Posterior cingulate gyrus (tissue), 11 donors: ENCODE measurements at regions not wholly inside any gene's neighbourhood (a gene's known extent, or its start where the extent isn't known, plus 50 kb on each side); places are given as distances from the start of the nearest gene placed in this dataset.

Source experiments
- DNase-seq, 10 donors: peaks; one replicate each; pipeline versions ENCODE4 v3.0.0 to v3.0.0-alpha.2; 2020 to 2021; ENCODE audit warnings: mixed read lengths in 3 of 10
- intact Hi-C: fragments of 100-400 bp; cut with DNase I; formaldehyde crosslinking; loops from one replicate; pipeline ENCODE4 v1.15.1; 2023

DNA sequence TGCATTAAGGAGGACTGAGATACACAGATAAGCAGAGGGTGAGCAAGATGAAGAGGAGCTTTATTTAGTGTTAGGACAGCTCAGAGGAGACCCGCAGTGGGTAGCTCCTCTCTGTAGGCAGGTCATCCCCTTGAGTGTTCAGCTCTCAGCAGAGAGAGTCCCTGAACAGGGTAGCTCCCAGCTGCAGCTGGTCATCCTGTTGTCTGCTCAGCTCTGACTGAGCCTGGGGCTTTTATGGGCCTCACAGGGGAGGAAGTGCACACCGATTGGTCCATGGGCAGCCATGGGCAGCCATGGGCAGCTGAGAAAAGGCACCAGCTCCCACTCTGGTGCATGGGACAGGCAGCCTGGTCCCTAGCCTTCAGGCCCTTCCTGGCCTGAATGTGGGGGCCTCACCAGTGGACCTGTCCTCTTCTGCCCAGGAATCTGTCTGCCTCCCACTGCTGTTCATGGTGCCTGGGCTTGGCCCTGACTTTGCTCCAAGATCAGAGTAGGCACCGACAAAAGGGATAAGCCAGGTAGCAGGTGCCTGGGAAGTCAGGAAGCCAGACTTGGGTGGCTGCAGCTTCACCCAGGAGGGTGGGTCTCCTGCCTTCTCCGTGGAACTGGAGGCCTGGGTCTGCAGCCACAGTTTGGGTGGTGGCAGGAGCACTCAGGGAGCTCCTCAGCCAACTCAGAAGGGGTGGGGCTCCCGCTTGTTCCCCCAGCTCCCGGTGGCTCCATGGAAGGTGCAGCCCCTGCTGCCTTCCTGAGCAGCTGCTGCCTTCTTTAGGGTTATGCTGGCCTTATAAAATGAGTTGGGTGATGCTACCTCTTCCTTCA is 54.7 kb downstream of the MYEOV start:
- DNase-seq = peak in 1 of 10 donors; percentile 30
- intact Hi-C loops = no loop called here

DNA sequence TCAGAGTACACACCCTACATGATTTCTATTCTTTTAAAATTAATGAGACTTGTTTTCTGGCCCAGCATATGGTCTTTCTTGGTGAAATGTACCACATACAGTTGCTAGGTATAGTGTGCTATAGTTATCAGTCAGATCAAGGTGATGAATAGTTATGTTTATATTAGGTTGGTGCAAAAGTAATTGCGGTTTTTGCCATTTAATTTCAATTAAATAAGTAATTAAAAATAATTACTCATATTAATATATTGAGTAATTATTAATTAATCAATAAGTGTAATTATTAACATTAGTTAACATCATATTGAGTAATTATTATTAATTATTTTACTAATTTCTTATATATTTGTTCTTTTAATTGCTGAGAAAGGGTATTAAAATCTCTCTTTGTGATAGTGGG is 56.1 kb downstream of the MYEOV start:
- DNase-seq = no peak
- intact Hi-C loops = no loop called here

DNA sequence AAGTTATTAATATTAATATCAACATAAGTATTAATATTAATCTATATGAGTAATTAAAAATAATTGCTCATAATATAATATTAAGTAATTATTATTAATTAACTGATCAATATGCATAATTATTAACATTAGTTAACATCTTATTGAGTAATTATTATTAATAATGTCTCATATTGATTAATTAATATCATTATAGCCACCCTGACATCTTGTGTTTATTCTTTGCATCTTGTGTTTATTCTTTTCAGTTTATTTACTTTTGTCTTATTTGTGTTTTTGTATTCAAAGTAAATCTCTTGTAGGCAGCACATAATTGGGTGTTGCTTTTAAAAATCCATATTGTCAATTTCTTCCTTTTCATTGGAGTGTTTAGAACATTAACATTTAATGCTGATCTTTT is 56.6 kb downstream of the MYEOV start:
- DNase-seq = no peak
- intact Hi-C loops = no loop called here

DNA sequence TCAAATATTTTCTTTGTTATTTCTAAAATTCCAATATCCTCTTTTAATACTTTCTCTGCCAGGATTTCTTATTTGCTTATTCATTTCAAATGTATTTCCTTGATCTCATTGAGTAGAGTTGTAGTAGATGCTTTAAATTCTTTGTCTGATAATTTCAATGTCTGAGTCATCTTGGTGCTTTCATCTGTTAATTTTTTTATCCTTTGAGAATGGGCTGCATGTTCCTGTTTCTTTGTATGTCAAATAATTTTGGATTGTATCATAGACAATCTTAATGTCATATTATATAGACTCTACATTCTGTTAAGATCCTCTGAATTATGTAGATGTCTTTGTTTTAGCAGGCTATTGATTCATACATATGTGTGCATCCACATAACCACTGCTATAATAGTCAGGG is 57.5 kb downstream of the MYEOV start:
- DNase-seq = no peak
- intact Hi-C loops = no loop called here

DNA sequence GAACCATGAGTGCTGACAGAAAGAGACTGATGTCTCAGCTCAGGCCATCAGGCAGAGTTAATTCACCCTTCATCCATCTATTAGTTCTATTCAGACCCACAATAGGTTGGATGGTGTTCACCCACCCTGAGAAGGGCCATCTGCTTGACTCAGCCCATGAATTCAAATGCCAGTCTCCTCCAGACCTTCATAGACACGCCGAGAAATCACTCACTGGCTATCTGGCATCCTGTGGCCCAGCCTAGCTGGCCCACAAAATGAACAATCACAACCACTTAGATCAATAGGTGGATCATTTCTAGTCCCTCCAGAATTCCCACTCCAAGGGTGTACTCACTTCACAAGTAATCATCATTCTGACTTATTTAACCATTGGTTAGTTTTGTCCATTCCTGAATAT is 58.2 kb downstream of the MYEOV start:
- peak in 1 of 10 donors; percentile 12 for DNase-seq
- intact Hi-C loops = no loop called here

DNA sequence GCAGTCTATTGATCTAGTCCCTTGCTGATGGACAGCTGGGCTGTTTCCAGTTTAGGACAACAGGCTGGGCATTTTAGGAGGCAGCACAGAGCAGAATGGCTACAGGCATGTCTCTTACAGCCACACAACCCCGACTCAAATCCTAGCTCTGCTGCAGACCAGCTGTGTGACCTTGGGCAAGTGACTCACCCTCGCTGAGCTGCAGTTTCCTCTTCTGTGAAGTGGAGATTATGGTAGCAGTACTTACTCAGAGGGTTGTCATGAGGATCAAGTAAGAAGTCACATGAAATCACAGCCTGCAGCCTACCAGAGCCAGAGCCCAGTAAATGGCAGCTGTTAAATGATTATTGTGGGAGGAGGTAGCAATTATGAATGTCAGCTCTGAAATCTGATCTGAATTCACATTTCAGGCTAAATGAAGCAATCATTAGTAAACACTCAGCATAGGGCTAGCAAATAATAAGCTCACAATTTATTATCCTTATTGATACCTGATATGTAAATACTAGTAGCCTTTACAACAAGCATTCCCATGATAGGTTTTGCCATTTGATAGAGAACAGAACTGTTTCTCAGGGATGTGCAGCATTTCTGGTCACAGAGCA is 58.9 kb downstream of the MYEOV start:
- intact Hi-C loops = no loop called here
- peak in 1 of 10 donors; percentile 1 for DNase-seq

DNA sequence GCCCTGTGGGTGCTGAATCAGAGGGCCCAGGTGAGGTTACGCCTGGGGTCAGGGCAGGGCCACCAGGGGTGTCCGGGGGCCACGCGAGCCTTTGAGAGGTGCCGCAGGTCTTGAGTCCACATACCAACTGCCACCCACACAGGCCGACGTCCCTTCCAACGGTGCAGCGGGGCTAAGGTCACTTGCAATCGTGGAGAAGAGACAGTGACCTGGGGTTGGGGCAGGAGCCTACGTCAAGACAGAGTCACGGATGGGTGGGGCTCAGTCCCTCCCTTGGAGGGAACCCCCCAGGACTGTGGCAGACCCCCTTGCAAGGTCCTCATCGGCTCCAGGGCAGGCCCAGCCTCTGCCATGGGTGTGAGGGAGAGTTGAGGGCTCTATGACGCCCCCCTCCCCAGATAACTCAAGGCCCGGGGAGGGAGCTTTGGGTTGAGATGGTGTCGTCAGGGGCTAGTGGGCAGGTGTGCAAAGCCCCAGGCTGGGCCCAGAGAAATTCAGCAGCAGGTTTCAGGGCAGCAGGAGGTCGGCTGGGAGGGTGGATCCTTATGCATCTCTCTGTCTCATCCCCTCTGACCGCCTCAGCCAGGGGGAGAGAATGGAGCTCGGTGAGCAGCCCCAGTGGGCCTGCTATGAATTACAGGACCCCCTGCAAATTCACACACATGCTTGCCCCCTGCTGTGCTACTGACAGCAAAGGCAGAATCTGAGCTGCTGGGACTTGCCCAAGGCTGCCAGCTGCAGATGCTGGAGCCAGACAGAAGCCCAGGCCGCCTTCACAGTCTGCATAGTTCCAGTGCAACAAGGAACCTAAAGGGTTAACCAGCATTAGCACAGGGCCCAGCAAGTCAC is 60.0 kb downstream of the MYEOV start:
- peak in 2 of 10 donors; percentile 2 to 83 for DNase-seq

DNA sequence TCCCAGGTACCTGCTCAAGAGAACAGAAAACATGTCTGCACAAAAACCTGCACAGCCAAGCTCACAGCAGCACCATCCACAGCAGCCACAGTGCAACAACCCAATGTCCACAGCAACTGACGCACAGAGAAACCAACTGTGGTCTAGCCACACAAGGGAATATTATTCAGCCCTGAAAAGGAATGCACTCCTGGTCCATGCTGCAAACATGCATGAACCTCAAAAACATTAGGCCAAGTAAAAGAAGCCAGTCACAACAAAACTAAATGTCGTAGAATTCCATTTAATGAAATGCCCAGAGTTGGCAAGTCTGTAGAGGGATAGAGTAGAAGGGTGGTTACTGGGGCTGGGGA is 60.6 kb downstream of the MYEOV start:
- intact Hi-C loops = no loop called here

More for the DNA sequence above, 60.0 kb downstream of the MYEOV start:
- intact Hi-C loops = no loop called here

DNA sequence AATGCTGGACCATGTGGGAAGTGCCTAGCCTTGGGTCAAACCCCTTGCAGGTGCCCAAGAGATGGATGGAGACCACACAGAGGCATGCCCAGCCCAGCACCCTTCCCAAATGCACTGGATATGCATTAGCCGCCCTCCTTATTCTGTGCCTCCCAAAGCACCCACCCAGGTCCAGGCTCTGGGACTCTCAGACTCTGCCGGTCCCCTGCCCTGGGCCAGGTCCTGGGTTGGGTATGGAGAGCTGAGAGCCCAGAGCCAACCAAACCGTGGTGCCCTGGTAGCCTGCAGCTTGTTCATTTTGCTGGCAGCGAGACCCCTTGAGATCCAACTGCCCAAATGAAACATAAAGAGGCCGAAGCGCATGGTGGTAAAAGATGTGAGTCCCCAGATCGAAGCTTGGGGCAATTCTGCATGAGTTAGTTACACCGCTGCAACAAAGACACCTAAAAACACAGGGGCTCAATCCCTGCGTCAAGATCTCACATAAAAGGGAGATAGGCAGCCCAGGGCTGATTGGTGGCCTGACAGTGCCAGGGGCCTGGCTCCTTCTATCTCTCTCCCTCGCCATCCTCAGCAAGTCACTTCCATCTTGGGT is 61.5 kb downstream of the MYEOV start:
- DNase-seq = peak in 1 of 10 donors; percentile 2
- intact Hi-C loops = no loop called here

More for the DNA sequence above, 60.6 kb downstream of the MYEOV start:
- no peak for DNase-seq

DNA sequence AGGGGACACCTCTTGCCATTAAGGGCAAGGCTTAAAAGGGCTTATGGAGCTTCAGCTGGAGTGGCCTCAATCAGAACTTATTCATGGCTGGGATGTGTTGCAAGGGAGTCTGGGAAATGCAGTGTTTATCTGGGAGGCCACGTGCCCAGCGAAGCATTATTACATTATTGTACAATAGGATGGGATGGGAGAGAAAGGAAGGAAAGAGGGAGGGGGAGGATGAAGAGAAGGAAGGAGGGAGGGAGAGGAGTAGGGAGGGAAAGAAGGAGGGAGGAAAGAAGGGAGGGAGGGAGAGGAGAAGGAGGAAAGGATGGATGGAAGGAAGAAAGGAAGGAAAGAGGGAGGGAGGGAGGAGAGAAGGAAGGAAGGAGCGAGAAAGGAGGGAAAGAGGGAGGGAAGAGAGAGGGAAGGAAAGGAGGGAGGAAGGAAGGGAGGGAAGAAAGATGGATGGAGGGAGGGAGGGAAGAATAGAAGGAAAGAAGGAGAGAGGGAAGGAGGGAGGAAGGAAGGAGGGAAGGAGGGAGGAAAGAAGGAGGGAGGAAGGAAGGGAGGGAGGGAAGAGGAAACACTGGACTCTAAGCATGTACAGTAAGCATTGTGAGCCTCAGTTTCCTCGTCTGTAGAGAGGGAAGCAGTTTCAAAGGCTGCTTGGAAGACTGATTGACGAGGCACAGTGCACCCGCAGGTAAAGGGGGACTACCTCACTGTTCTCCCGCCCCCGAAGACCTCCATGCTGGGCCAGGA is 62.2 kb downstream of the MYEOV start:
- intact Hi-C loops = no loop called here
- DNase-seq = no peak

DNA sequence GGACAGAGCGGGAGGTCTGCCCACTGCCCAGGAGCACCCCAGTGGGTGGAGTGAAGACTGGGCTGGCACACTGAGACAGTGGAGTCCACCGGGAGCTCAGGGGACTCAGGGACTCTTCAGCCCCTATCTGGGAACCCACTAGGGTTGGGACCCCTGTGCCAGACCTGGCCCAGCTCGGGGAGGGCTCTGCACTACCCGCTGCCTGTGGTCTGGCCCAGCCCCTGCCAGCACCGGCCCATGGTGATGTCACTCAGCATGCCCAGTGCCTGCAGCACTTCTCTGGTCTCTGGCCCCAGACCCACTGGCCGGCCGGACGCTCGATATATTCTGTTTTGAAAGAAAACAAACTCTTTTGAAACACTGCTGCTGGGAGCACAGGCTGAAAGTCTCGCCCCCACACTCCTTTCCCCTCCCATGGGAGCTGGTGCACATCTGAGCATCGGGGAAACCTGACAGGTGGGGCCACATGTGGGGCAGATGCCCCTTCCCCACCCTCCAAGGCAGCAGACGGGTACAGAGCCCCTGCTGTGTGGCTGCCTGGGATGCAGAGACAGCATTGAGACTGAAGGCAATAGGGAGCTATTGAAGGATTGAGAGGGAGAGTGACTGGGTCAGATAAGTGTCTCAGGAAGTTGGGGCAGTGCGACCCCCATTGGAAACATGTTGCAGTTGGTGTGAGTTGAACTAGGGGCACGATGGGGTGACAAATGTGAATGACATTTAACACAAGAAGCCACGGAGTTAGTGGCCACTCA is 62.9 kb downstream of the MYEOV start:
- peak in 1 of 10 donors; percentile 5 for DNase-seq
- intact Hi-C loops = no loop called here

DNA sequence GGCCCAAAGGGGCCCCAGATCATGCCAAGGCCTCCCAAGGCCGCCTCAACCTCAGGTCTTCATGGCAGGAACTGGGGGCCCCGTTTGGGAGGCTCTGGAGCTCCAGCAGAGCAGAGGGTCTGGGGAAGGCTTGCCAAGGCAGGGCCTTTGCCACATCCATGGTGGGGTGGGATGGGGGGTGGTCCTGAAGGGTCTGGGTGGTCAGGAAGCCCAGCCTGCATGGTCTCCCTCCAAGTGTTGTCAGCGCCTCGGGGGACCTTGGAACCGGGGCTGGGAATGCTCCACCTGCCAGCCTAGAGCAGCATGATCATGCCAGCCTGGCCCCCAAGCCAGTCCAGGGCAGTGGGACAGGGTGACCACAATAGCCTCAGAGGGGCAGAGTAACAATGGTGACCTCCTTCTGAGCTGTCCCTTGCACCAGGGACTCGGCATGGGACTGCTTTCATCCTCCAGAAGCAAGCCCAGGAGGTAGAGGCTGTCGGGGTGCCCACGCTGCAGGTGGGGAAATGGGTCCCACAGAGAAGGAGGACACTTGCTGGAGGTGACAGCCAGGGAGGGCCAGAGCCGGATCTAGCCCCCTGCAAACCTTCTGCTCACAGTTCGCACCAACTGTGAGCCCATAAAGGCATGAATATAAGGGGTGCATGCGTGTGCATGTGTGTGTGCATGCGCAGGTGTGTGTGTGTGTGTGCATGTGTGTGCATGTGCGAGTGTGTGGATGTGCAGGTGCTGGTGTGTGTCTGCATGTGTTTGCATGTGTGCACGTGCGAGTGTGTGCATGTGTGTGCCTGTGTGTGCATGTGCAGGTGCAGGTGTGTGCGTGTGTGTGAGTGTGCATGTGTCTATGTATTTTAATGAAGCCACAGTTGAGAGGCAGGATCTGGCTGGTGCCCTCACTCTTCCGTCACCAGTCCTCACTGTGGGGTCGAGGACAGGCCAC is 63.8 kb downstream of the MYEOV start:
- DNase-seq = peak in 1 of 10 donors; percentile 9
- intact Hi-C loops = no loop called here

DNA sequence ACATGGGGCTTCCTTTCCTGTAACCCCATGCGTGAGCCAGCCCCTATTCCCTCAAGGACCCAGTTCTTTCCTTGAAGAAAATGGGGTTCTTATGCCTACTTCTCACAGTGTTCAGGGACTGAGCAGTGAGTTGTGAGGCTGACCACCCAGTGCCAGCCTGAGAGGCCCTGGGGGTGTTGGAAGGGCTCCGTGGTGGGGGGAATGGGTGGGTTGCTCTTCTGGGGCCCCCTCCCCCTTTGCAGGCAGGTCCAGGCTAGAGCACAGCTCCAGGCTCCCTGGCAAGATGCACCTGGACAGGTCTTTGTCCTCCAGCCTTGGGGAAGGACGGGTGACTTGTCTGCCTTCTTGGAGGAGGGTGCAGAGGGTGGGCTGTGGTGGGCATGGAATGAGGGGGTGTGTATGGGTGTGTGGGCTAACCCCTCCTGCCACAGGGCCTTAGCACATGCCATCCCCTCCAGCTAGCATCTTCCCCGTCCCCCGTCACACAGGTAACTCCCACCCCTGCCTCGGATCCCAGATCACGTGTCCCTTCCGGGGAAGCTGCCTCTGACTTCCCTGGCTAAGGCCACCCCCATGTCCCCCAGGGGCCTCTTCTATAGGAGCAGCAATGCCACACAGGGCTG is 64.6 kb downstream of the MYEOV start:
- intact Hi-C loops = no loop called here
- peak in 1 of 10 donors; percentile 49 for DNase-seq

DNA sequence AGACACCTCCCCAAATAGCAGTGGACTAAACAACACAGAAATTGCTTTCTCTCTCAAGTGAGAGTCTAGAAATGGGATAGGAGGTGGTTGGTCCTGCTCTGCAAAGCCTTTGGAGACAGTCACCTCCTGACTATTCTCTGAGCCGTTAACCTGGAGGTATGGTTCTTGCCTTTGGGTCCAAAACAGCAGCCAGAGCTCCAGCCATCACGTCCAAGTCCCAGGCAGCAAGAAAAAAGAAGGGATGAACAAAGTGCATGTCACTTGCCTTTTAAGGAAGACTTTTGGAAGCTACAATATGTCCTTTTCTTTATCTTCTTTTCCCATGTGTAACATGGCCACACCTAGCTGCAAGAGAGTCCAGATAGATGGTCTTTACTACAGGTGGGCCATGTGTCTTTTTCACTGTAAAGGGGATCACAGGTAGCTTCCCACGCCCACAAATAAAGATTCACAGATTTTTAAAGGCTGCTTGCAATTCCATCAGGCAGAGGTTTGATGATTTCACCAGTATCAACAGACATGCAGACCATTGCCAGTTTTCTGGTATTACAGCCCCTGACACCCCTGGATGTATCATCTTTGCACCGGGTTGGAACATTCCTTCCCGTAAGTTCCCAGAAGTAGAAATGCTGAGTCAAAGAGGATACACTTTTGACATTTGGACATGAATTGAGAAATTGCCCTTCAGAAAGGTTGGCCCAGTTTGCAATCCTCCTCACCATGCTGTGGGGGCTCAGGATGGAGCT is 66.0 kb downstream of the MYEOV start:
- DNase-seq = no peak
- intact Hi-C loops = no loop called here

DNA sequence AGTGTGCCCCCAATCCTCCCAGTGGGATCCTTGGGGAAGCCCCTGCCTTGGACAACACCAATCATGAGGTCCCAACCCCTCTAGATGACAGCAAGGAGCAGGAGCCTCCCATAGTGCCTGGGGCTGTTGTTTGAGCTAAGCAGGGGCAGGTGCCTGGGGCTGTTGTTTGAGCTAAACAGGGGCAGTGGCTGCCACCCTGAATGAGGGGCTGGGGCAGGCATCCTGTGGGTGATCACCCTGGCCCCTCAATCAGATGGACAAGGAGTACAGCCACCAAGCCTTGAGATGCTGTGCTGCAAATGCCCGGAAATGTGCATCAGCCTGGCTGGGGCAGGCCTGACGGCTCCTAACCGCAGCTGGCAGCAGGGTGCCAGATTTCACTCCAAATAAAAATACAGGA is 66.7 kb downstream of the MYEOV start:
- peak in 1 of 10 donors; percentile 43 for DNase-seq
- intact Hi-C loops = no loop called here

DNA sequence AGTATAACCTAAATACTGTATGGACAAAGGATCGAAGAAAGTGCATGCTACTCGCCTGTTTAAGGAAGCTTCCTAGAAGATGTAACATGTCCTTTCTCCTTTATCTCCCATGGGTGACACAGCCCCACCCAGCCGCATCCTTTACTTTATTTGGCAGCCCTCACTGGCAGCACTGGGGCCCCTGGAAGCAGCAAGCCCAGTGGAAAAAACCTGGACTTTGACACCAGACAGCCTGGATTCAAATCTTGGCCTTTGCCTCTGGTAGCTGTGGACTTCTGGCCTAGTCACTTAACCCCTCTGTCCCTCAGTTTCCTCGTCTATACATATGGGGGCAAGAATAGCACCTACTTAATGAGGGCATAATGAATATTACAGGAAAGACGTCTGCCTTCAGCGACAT is 67.1 kb downstream of the MYEOV start:
- DNase-seq = no peak

DNA sequence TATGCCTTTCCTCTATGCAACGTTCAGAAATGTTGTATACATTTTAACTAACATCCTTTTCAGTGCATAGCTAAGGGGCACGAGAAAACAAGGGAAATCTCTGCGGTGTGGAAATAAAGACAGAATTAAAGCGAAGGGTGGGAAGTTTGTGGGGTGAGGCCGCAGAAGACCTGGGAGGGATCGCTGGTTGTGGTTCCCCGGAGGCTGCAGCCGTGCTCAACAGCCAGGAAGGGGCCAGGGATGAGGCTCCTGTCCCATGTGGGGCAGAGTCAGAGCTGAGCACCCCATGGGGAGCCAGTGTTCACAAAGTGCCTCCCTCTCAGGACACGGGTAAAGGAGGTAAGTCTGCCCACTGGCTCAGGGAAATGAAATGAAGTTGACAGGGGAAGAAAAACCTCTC is 67.5 kb downstream of the MYEOV start:
- DNase-seq = no peak
- intact Hi-C loops = no loop called here

More for the DNA sequence above, 67.1 kb downstream of the MYEOV start:
- intact Hi-C loops = no loop called here
